Stimulated activated naive CD8-positive, alpha-beta T cell treated with anti-CD3 and anti-CD28 coated beads, Interleukin-15, Interleukin-2, amounts not matched to agents 100 U/mL and 50 U/mL, for 24 hours (primary cell): ENCODE measurements at regions not wholly inside any gene's neighbourhood (a gene's known extent, or its start where the extent isn't known, plus 50 kb on each side); places are given as distances from the start of the nearest gene placed in this dataset.

Experiments used
- ATAC-seq: fragments of 150-1000 bp; cut with Tn5 transposase; one replicate; pipeline ENCODE4 v1.10.0; 2021
- DNase-seq: peaks from one replicate; pipeline ENCODE4 v3.0.0; 2021

DNA sequence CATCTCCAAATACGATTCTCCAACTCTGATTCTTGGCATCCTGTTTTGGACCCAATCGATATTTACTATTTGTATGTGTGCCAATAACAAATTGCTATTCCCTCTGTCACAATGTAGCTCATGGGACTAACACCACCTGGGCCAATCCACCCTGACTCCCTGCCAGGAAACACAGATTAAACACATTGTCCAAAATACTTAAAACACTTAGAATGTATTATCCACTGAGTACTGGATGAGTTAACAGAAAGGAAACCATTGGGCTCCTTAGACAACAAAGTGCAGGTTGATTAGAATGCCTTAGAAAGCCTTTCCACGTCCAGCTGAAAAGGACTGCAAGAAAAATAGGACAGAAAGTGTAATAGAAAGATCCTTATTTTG is 79.4 kb upstream of the ARHGAP28 start:
- no peak for ATAC-seq

DNA sequence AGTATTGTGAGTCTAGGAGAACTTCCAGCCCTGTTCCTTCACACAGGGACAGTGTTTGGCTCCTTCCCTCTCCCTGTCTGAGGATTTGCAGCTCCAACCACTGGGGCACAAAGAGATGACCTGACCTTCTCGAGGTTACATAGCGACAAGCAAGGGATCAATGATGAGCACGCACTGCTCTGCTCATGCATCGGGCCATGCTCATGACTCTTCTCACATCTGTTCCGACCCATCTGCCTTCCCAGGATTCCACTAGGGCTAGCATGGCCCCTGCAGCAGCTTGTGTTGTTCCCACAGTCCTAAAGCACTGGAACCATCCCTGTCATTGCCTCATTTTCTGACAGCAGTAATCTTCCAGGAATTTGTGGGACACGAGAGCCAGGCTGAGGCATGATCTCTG is 78.8 kb upstream of the ARHGAP28 start:
- no peak for DNase-seq

More for the DNA sequence above, 79.4 kb upstream of the ARHGAP28 start:
- DNase-seq: no peak

DNA sequence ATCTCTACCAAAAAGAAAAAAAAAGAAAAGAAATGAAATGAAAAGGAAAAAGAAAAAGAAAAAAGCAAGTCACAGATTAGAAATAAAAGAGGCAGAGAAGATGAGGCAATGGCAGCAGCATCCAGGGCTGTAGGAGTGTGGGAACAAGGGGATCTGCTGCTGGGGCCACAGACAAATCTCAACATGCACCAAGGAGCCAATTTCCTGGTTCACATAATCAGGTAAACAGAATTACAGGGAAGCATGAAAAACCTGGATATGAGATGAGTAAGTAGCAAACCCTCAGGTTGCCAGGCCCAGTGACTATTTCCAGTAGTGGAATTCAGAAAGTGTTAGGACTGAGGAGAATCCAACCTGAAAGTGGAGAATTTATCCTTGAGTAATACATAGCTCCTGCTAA is 77.4 kb upstream of the ARHGAP28 start:
- ATAC-seq: no peak
- DNase-seq: no peak

More for the DNA sequence above, 78.8 kb upstream of the ARHGAP28 start:
- no peak for ATAC-seq

DNA sequence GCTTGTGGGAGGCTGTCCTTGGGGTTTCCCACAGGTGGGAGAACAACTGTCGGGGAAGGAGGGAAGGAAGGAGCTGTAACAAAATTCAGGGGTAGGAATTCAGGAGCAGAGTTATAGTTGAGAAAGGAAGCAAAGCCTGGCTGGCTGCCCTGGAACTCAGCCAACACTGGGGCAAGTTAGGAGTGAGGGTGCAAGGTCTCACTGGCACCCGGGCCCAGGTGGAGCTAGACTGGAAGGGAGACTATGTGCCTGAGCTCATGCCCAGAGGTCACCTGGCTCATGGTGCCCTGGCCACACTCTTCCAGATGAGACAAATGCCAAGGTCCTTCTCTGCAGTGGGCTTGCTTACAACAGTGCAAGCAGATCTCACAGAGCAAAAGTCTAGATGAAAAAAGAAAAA is 75.6 kb upstream of the ARHGAP28 start:
- no peak for ATAC-seq

DNA sequence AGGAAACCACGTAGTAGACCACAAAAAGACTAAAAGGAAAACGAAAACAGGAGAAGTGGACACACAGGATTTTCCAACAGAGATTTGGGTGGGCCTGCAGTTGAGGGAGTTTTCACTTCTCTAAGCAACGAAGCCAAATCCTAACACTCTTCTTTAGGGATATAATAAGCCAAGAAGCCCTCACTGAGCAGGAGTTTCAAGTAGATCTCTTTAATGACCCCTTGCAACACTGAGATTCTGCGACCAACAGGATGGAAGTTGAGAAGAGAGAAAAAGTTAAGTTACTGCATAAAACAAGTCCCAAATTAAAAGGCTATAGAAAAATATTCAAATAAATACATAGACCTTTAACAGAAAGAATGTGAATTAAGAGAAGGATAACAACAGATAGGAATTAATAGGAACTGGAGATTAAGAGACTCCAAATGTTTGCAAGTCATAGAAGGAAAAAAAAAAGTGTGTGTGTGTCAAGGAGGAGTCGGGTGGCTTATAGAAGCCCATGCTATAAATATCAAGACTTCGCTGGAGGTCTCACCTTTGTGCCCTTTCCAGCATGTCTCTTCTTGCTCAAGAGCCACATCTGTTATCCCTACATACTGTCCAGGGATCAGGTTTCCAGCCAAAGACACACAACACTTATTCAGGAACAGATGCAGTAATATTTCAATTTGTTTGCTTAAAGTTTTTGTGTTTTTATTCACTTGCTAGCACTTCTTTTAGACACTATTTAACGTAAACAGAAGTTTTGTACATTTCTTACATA is 69.4 kb upstream of the ARHGAP28 start:
- no peak for ATAC-seq
- no peak for DNase-seq

More for the DNA sequence above, 75.6 kb upstream of the ARHGAP28 start:
- no peak for DNase-seq

DNA sequence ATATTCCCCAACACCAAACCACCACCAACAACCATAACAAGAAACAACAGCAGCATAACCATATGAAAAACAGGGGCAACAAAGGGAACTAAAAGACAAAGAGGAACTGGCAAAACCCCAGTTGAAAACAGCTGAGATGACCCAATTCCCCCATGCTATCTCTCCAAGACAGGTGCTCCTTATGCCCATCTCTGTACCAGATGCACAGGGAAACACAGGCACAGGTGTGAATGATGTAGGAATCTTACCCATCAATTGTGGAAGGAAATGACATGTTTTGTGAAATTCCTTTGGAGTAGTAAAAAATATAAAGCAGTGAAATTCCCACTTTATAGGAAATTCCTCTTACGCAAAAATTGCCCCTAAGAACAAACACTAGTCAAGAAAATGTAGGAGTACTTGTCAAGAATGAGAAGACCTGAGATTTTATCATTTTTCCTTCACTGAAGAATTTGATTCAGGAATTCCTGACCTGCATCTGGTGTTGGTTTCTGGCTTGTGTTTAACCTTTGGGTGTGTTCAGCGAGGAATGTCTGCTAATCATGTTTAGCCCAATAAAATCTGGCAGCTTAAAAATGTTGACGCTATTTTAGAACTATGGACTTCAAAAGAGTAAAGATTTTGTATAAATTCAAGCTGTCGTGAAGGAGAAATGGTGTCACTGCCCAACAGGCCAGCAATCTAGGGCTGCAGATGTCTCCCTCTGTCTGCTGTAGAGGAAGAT is 67.7 kb upstream of the ARHGAP28 start:
- ATAC-seq: no peak

DNA sequence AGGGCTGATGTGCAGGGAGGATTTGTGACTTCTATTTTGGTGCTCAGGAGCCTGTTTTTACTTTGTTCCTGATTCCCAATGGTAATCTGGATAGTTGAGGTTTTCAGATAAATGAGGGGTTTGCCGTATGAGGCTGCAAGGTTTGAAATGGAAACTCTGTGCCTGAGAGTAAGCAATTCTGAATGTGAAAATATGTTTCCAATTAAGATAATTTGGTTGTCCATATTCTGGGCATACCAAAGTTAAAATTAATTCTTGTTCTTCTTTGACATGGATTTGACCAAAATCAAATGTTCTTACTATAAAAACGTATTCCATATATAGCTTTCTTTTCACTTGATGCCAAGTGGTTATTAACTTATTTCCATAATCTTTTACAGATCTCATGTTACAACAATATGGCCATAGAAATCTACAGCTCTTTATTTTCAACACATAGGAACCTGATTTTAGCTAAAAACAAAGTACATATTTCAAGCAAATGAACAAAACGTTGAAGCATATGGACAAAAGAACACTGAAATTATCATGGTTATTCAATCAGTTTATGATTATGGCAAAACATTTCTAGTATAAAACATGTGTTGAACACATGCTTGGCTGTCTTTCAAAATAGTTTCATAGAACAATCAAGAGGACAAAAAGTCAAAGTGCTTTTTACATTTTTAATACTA is 63.4 kb upstream of the ARHGAP28 start:
- DNase-seq: no peak
- no peak for ATAC-seq

More for the DNA sequence above, 67.7 kb upstream of the ARHGAP28 start:
- no peak for DNase-seq

DNA sequence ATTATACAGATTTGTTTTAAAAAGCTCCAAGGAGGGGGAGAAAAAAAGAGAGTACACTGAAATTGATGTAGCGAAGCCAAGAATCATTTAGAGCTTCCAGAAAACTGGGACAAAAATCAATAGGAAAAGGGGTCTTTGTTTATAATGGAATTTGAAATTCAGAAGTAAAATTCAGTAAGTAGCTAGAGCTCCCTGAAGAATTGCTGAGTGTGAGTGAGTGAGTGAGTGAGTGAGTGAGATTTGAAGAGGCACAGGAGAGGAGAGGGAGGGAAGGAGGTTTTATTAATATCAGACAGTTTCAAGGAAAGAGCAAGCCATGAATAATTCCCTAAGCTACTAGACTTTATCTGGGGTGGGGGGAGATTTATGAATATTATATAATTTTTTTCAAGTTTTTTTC is 60.7 kb upstream of the ARHGAP28 start:
- DNase-seq: no peak
- no peak for ATAC-seq

DNA sequence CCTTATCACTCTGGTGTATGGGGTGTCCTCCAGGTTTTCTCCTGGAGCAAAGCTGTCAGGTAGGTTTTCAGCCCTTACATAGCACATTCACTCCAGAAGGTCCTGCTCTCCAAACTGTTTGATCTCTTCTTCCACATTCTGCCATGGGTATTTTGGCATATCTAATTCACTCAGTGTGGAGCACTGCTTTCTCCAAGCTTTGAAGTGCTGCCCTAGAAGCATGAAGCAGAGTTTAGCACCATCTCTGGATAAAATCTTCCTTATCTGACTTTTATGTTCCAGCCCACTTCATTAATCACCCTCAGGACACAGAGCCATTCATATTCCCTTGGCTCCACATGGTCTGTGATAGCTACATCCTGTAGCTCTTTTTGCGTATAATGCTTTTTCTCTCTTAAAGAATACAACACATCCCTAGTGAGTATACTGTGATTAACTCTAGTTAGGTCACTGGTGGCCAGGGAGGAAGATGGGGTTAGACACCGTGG is 56.7 kb upstream of the ARHGAP28 start:
- ATAC-seq: no peak

DNA sequence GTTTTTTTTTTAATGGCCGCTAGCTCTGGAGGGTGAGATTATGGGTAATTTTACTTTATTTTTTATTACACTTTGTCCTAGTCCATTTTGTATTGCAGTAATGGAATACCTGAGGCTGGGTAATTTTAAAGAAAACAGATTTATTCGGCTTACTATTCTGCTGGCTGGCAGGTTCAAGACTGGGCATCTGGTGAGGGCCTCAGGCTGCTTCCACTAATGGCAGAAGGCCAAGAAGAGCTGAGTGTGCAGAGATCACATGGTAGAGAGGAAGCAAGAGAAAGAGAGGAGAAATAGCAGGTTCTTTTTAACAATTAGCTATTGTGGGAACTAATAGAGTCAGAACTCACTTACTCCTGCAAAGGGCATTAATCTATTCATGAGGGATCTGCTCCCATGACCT is 52.4 kb upstream of the ARHGAP28 start:
- DNase-seq: no peak
- ATAC-seq: no peak

More for the DNA sequence above, 56.7 kb upstream of the ARHGAP28 start:
- DNase-seq: no peak

DNA sequence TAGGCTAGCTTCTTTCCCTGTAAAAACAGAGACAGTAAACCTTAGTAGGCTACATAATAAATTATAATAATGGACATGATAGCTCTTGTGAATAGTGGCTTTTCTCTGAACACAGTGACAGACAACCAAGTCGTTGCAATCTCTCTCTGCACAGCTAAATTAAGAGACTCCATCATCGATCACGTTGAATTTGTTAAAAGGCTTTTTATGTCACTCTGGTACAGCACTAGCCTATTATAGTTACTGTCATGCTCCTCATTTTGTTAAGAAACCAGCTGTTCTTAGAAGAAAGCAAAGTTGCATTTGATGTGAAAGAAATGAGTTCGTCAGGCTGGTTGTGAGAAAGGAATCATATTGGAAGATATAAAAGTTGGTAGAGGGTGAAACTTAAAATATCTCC is 50.3 kb upstream of the ARHGAP28 start:
- ATAC-seq (no peak), DNase-seq (no peak)
